Motor neuron (in vitro differentiated cells): ENCODE measurements at regions not wholly inside any gene's neighbourhood (a gene's known extent, or its start where the extent isn't known, plus 50 kb on each side); places are given as distances from the start of the nearest gene placed in this dataset.

Experiments
- ATAC-seq, 8 experiments: fragments of 200-7000 bp; cut with Tn5 transposase; replicated peaks in 6 of 8; 2 replicates each; pipeline ENCODE4 v1.8.0; 2021; ENCODE audit warnings: mild to moderate bottlenecking in 8 of 8, moderate library complexity in 8 of 8
- H3K27ac ChIP-seq, 2 donors: fragments of 250-450 bp; sonication (Bioruptor Pico); 2 replicates each; pipeline ENCODE4 v1.9.0; 2021; ENCODE audit warnings: antibody characterized with exemption in 2 of 2, mild to moderate bottlenecking in 2 of 2, moderate library complexity in 1 of 2
- H3K4me1 ChIP-seq, 2 donors: fragments of 250-450 bp; sonication (Bioruptor Pico); replicated peaks in 1 of 2; 2 replicates each; pipeline ENCODE4 v1.6.1; 2021; ENCODE audit warnings: antibody characterized with exemption in 2 of 2, mild to moderate bottlenecking in 2 of 2, moderate library complexity in 1 of 2
- H3K4me3 ChIP-seq, 5 donors: fragments of 250-450 bp; sonication (Bioruptor Pico); 2 replicates each; pipeline ENCODE4 v1.9.0; 2021; ENCODE audit warnings: antibody characterized with exemption in 5 of 5, mild to moderate bottlenecking in 5 of 5, moderate library complexity in 4 of 5
- WGBS, 10 experiments: fragments of 450-650 bp; shearing (Covaris generic); methylation state at CpG; one replicate each; pipeline ENCODE4 v1.0.0; 2022; 5-methylcytosine and 5-hydroxymethylcytosine counted together
- in situ Hi-C, 9 experiments: fragments of 400-800 bp; cut with MboI; loops; one replicate each; pipeline ENCODE4 v1.15.0; 2021; ENCODE audit warnings: low sequenced_read_pairs in 9 of 9, low pct_unique_long_range_greater_than_20kb in 2 of 9; ENCODE audit not compliant: unreplicated experiment in 9 of 9

DNA sequence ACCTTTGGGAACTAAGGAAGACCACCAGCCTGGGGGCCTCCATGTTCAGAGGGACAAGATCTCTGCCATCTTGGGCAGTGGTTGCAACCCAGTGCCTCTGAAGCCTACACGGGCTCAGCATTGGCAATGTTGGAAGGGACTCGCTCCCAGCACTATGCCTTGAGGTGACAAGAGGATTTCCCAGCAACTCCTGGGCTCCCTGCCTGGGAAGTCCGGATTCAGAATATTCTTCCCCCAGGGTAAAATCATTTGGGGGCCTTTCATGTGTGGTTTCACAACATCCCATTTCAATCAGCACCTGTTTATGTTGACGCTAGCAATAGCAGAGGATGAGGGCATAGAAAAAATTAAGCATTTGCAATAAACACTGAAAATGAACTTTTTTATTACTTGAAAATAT is 509.8 kb upstream of the MGMT start:
- H3K4me1 ChIP-seq: peaks cover 6 to 40% of the 10 kb centered on the region in 2 donors
- in situ Hi-C loops: no loop called here
- no peak overlapping the region for H3K4me3 ChIP-seq
- H3K27ac ChIP-seq: no peak overlapping the region
- 14 to 86% (median 40%) methylated on average over 1 to 3 of the region's 4 CpGs for WGBS, 10 experiments
- ATAC-seq: no peak

DNA sequence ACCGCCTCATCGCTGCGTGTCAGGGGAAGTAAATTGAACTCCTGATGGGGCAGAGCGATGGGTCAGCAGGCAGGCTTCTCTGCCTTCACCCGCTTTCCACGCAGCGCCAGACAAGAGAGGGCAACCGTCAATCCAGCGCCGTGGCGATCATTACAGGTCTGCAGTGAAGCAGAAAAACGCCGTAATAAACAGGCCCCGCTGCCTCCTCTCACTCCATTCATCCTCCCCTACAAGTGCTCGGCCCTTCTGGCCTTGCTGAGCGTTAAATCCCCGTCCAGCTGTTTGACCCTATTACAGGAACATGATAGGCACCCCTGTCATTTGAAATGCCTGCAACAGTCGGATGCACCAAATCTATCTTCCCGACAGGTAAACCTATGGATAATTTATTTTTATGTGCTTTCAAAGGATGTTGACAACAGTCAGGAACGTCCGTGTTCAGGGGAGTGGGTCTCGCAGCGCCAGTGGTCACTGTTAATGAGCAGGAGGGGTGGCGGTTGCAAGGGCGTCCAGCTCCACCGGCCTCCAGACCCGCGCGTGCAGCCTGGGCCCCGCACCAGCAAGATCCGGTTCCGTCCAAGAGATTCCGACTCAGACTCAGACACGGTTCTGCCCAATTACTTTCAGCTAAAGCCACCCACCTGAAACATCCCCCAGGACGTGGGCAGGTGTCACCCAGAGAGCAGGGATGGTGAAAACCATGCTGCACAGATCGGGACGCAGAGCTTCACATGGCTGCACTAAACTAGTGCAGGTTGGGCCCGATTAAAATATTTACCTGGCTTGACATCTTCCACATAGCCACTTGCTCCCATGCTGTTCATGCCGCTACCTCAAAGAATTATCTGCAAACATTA is 508.0 kb upstream of the MGMT start:
- in situ Hi-C loops: no loop called here
- ATAC-seq: peak in 4 of 8 experiments; percentile 22 to 81 (median 79)
- Histone ChIP-seq H3K4me3 (no peak overlapping the region), H3K4me1 (peaks cover 6 to 38% of the 10 kb centered on the region in 2 donors), H3K27ac (no peak overlapping the region)
- WGBS, 10 experiments: 39 to 96% (median 78%) methylated on average over 5 to 18 of the region's 39 CpGs; no CpG with 5 or more reads in 1 of the 10 experiments

DNA sequence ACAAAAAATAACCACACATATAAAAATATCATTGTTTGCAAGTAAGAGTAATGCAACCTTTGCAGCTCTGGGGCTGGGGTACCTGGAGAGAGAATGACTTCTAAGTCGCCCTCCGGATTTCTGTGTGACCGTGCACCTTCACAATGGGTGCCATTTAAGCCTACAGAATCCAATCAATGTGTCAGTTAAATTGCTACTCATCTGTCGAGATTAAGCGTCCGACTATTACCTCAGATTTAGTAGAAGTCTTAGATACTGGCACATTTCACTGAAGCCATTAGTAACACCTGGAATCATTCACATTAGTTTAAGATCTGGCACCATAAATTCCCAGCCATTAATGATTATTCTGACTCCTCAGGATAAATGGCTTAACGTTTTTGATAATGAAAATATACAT is 507.3 kb upstream of the MGMT start:
- no peak for ATAC-seq
- Histone ChIP-seq H3K4me3 (no peak overlapping the region), H3K4me1 (peaks cover 6 to 38% of the 10 kb centered on the region in 2 donors), H3K27ac (no peak overlapping the region)
- in situ Hi-C loops: no loop called here
- WGBS, 10 experiments: 0 to 100% (median 61%) methylated on average over 1 to 7 of the region's 7 CpGs; no CpG with 5 or more reads in 1 of the 10 experiments

DNA sequence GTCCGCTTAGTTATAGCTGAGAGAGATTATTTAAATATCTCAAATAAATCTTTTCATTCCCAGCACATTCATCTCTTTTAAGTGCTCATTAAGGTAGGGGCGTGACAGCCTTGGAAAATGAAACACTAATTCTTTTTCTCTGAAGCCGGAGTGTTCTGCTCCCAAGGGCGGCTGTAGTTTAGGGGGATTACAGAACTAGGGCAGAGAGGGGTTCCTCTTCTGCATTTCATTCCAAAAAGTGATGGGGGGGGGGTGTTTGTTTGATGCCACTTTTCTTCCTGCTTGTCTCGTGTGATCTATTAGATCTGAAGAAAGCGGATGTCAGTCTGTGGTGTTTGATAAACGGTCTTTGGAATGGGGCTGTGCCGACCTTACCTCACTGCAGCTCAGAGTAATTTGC is 506.5 kb upstream of the MGMT start:
- no peak overlapping the region for H3K27ac ChIP-seq
- in situ Hi-C loops: no loop called here
- H3K4me1 ChIP-seq: peaks cover 6 to 38% of the 10 kb centered on the region in 2 donors
- WGBS, 10 experiments: 9 to 83% (median 60%) methylated on average over 1 to 7 of the region's 8 CpGs; no CpG with 5 or more reads in 1 of the 10 experiments
- no peak overlapping the region for H3K4me3 ChIP-seq
- ATAC-seq: peak in 3 of 8 experiments; percentile 28 to 41 (median 39)

DNA sequence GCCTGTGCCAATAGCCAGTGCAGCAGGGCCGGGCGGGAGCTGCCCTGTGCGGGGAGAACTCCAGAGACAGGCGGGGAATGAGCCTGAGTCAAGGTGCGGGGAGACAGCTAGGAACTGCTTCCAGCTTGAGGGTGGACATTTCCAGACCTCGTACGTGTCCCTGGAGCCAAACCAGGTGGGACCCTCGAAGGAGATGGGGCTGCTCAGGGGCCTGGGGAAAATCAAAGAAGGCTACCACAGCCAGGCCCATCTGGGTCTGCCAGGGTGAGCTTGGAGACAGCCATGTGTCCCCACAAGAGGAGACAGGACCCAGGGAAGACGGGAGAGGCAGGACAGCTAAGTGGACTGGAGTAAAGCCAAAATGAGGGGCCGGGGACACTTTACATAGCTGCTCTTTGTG is 504.9 kb upstream of the MGMT start:
- 20 to 100% (median 49%) methylated on average over 1 to 7 of the region's 10 CpGs; no CpG with 5 or more reads in 2 of the 10 experiments for WGBS, 10 experiments
- ATAC-seq: no peak
- in situ Hi-C loops: no loop called here
- no peak overlapping the region for H3K4me3 ChIP-seq
- peaks cover 6 to 38% of the 10 kb centered on the region in 2 donors for H3K4me1 ChIP-seq
- H3K27ac ChIP-seq: no peak overlapping the region

DNA sequence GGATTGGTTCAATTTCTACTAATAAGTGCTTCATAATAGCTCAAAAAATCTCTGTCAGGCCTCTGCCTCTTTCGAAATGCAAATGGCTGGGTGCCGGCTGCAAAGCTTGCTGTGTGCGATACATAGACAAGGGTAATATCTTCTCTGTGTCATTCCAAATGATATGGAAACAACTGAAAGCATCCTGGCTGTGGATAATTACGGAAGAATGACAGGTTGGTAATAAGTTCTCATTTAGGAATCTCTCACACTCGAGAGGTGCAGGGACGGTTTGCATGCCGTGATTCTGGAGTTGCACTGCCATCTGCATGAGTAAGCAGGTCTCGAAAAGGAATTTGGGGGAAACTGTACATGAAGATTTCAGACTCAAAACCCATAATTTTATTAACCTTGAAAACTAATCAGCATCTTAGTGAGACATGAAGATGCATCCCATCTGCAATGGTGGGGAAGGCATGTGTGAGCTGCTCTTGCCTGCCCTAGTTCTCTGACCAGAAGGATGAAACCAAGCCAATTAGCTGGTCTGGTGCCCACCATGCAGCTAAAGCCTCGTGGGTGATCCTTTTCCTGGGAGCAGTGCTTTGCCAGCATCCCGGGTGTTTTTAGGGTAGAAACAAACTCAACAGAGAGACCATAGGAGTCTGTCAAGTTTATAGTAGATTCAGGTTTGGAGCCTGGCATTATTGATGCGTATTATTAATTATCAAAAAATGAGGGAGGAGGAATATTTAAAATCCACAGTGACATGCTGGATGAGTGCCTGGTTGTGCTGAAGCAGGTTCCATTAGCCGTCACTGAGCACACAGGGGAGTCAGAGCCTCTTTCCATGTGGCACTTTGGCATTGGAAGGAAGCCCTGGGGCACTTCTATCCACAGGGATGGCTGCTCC is 503.6 kb upstream of the MGMT start:
- H3K4me1 ChIP-seq: peaks cover 6 to 45% of the 10 kb centered on the region in 2 donors
- H3K27ac ChIP-seq: no peak overlapping the region
- ATAC-seq: no peak
- in situ Hi-C loops: no loop called here
- 17 to 88% (median 80%) methylated on average over 1 to 8 of the region's 12 CpGs for WGBS, 10 experiments
- H3K4me3 ChIP-seq: no peak overlapping the region

DNA sequence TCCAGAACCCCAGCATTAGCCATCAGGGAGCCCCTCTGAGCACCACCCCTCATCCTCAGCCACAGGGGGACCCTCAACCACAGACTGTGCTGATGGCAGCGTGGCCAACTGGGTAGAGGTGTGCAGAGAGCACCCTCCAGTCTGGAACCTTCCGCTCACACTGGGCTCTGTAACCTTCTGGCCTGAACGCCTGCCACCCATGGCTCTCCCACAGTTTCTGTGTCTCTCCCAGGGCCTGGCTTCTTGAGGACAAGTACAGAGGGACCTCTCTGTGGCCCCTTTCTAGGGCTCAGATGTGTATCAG is 503.0 kb upstream of the MGMT start:
- Histone ChIP-seq H3K4me1 (peaks cover 6 to 45% of the 10 kb centered on the region in 2 donors), H3K27ac (no peak overlapping the region), H3K4me3 (no peak overlapping the region)
- no peak for ATAC-seq
- in situ Hi-C loops: no loop called here
- 80% methylated on average over 1 of the region's 3 CpGs; no CpG with 5 or more reads in 9 of the 10 experiments for WGBS, 10 experiments

DNA sequence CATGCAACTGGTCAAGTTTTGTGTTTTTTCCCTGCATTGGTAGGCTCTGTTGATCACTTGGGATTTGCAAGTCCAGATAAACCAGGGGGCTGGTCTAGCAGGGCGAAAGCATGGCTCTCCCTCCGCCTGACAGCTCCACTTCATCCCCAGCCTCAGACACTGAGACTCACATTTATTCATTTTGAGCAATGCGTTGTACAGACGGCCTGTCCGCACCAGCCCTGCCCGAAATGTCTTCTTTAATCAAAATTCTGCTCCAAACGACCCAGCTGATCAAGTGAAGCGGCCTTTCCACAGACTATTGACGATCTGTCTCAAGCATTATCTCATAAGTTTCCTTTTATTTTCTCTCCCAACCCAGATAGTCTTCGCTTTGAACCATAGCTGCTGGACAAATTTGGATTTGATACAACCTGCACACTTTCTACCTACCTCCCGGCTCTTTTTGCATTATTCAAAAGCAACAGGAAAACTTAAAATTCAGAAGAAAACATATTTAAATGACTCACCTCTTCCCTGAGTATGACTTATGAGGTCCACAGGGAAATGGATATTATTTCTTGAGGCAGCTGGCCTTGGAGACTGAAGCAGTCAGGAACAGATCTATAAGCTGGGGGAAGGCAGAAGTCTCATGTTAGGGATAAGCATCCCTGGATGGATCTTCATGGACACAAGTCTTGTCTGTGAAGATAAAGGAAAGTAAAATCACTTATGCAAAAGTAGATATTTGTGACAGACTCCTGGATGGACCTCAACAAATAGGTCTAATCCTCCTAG is 498.9 kb upstream of the MGMT start:
- Histone ChIP-seq H3K4me3 (no peak overlapping the region), H3K27ac (no peak overlapping the region), H3K4me1 (peaks cover 6 to 20% of the 10 kb centered on the region in 2 donors)
- 10 to 80% (median 63%) methylated on average over 1 to 9 of the region's 11 CpGs; no CpG with 5 or more reads in 1 of the 10 experiments for WGBS, 10 experiments
- in situ Hi-C loops: no loop called here
- ATAC-seq: peak in 3 of 8 experiments; percentile 47 to 70 (median 61)

DNA sequence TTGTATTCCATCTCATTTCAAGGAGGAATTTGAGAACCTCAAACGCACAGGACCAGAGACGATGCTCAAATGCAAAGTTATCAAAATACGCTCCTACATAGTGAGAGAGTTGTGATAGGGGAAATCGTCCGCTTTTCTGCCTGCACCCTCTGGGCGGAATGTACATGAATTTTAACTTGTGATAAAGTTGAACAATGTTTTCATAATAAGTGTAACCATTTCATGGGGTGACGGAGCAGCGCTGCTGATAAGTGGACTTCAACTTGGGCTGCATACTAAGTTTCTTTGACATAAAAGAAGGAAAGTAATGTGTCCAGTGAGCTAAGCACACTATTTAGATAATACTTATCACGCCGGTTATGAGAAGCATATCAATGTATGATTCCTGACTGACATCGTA is 497.5 kb upstream of the MGMT start:
- in situ Hi-C loops: no loop called here
- ATAC-seq: no peak
- WGBS, 10 experiments: 54 to 96% (median 86%) methylated on average over 1 to 11 of the region's 11 CpGs
- Histone ChIP-seq H3K4me1 (peaks cover 6 to 16% of the 10 kb centered on the region in 2 donors), H3K27ac (no peak overlapping the region), H3K4me3 (no peak overlapping the region)

DNA sequence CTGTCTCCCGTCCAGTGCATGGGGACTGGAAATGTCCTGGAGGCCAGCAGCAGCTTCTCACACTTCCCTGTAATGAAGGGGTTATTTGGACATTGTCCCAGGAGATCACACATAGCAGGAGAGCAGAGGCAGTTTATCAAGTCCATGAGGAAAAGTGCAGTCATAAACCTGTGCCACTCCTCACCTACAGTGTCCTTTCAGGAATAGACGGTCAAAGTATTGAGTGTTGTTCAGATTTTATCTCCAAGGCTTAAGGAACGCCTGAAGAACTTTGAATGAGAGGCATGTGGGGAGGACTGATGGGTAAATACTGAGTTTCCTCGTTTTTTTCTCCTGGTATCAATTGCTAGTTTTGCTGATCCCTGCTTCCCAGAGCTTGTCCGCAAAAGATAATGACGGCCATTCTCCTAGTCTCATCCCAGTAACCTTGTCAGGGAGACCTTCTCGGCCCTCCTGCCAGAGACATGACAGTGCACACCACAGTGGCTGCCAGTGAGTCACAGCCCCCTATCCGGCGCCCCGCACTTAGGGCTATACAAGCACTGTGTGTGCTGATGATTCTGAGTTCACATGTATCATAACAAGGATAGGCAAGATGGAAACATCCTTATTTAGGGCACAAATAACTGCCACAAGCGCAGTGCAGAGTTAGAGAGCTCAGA is 495.5 kb upstream of the MGMT start:
- no peak overlapping the region for H3K4me3 ChIP-seq
- in situ Hi-C loops: no loop called here
- peak in 4 of 8 experiments; percentile 13 to 65 (median 54) for ATAC-seq
- H3K27ac ChIP-seq: no peak overlapping the region
- 0 to 94% (median 83%) methylated on average over 1 to 7 of the region's 11 CpGs; no CpG with 5 or more reads in 1 of the 10 experiments for WGBS, 10 experiments
- peaks cover 6 to 16% of the 10 kb centered on the region in 2 donors for H3K4me1 ChIP-seq

DNA sequence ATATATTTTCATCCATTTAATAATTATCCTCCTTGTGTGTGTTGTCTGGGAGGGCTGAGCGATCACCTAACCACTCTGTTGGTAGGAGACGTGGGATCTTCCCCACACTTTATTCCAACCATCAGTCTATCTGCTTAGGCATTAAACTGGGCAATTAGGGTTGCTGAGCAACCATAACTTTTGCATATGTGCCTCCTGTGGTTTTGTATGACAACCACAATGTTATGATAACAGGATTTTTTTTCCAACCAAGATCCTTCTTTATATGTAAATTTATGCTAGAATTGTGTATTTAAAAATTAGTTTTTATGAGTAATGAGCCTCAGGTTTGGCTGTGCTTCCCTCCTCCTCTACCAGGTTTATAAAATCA is 495.0 kb upstream of the MGMT start:
- Histone ChIP-seq H3K4me1 (peaks cover 6 to 16% of the 10 kb centered on the region in 2 donors), H3K4me3 (no peak overlapping the region), H3K27ac (no peak overlapping the region)
- in situ Hi-C loops: no loop called here
- peak in 4 of 8 experiments; percentile 8 to 85 (median 40) for ATAC-seq
- WGBS, 10 experiments: 0 to 86% (median 40%) methylated on average over 1 to 2 of the region's 2 CpGs; no CpG with 5 or more reads in 5 of the 10 experiments

DNA sequence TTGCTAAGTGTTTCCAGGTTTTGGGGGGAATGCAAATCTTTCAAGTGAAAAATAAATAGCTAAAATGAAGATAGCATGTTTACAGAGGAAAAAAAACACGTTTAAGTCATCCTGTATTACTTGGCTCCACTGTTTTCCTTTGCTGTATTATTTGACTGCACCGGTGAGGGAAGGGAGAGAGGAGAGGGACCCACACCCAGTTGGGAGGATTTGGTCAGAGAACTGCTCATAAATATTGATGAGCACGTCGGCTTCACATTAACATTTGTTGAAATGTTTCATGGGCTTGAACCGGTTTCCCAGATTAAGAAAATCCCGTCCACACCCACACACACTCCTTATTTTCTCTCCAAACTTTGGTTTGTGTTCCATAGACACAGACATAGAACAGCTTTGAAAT is 493.8 kb upstream of the MGMT start:
- Histone ChIP-seq H3K4me1 (peaks cover 6 to 10% of the 10 kb centered on the region in 2 donors), H3K27ac (no peak overlapping the region), H3K4me3 (no peak overlapping the region)
- 0 to 80% (median 25%) methylated on average over 1 to 6 of the region's 6 CpGs; no CpG with 5 or more reads in 2 of the 10 experiments for WGBS, 10 experiments
- ATAC-seq: peak in 2 of 8 experiments; percentile 46 to 60
- in situ Hi-C loops: no loop called here
